NCI-H2196 (cell line): ENCODE measurements at regions not wholly inside any gene's neighbourhood (a gene's known extent, or its start where the extent isn't known, plus 50 kb on each side); places are given as distances from the start of the nearest gene placed in this dataset.
A peak's percentile ranks its signal among the peaks of the same experiment; 100 is the strongest.

Source experiments
- DNase-seq: peaks from one replicate; lab custom pipeline; 2025; ENCODE audit not compliant: unreplicated experiment; lab: John Stamatoyannopoulos, UW

- DNase-seq, result no peak
These were observed 667.3 kb downstream of the PTPRU start for GRCh38 chr1:29903548-29904166.

- DNase-seq, result no peak
These were observed 665.5 kb downstream of the PTPRU start for GRCh38 chr1:29901624-29902325.

GRCh38 chr1:29900712-29901111, 664.4 kb downstream of the PTPRU start:
- no peak for DNase-seq

GRCh38 chr1:29900104-29900679, 663.9 kb downstream of the PTPRU start:
- no peak for DNase-seq

- no peak for DNase-seq
These were observed 660.7 kb downstream of the PTPRU start for GRCh38 chr1:29896791-29897714.

DNA sequence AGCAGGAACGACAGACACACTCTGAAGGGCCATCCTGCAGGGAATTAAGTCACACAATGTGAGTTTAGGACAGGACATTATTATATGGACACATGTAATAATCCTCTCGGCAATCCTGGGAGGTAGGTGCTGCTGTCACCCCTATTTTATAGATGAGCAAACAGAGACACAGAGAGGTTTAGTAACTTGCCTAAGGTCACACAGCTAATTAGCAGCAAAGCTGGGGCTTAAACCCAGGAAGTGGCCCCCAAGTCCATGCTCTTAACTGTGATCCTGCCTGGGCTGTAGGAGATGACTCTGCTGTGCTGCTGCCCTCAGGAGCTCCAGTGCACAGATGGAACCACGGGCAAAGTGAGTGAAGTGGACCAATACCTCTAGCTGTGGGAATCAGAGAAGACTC, 660.0 kb downstream of the PTPRU start:
- no peak for DNase-seq

GRCh38 chr1:29895201-29895600, 658.9 kb downstream of the PTPRU start:
- no peak for DNase-seq

GRCh38 chr1:29894311-29894710, 658.0 kb downstream of the PTPRU start:
- no peak for DNase-seq

GRCh38 chr1:29893806-29894205, 657.5 kb downstream of the PTPRU start:
- no peak for DNase-seq

- DNase-seq, result no peak
These were observed 656.9 kb downstream of the PTPRU start for GRCh38 chr1:29893046-29893723.

DNA sequence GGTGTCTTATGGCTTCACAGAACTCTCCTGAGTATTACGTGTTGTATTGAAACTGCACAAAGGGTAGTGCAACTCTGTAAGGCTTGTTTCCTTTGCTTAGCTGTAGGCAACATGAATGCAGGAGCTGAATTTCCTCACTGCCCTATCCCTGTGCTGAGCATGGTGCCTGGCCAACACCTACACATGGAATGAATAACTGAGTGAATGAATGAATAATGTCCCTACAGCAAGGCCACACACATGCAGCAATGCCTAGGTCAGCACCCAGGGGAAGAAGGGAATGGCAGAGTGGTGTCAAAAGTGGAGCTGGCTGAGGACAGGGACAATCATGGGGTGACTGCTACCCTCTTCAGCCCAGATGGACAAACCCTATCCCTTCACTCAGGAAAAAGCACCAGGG, 655.9 kb downstream of the PTPRU start:
- no peak for DNase-seq

DNA sequence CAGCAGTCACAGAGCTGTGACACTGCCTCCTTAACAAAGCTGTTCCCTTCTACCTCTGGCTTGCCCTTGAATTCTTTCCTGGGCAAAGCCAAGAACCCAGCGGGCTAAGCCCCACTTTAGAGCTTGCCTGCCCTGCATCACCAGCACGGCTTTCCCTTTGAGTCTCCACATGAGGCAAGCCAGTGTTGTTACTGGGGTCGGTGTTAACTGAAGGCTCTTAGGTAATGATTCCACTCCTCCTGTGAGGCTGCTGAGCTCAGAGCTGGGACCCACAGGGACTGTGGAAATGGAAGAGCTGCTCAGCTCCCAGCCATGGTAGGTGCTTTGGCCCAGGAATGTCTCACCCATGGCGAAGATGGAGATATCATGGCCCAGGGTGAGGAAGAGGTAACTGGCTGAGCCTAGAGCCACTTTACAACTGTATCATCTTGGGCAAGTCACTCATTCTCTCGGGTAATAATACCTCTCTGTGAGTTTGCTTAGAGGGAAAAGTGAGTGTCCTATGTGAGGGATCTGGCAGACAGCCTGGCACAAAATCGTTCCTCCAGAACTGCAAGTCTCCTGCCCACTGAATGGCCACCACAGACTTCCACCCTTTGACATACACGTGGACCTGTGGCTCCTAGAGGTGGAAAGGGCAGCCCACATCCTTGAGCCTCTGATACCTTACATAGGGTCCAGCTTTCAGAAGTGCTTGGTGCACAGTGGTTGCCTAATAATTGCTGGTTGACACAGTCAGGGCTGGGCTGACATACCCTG, 654.1 kb downstream of the PTPRU start:
- DNase-seq, result no peak

GRCh38 chr1:29889776-29890175, 653.5 kb downstream of the PTPRU start:
- no peak for DNase-seq

GRCh38 chr1:29884740-29885139, 648.4 kb downstream of the PTPRU start:
- DNase-seq, result no peak

GRCh38 chr1:29883986-29884385, 647.7 kb downstream of the PTPRU start:
- DNase-seq, result no peak

DNA sequence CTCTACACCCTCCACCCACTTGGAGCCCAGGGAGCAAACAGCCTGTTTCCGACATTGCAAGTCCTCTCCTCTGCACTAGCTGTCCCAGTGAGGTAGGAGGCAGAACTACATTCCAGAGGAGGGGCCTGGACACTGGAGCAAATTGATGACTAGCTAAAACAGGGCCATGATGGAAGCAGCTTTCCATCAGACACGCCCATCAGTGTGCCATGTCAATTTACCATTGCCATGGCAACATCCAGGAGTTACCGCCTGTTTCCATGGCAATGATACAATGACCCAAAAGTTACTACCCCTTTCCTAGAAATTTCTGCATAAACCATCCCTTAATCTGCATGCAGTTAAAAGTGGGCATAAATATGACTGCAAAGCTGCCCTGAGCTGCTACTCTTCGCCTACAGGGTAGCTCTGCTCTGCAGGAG, 647.1 kb downstream of the PTPRU start:
- no peak for DNase-seq

GRCh38 chr1:29880556-29880955, 644.2 kb downstream of the PTPRU start:
- DNase-seq, result peak; percentile 7

- DNase-seq, result no peak
These were observed 642.9 kb downstream of the PTPRU start for GRCh38 chr1:29879217-29879616.

DNA sequence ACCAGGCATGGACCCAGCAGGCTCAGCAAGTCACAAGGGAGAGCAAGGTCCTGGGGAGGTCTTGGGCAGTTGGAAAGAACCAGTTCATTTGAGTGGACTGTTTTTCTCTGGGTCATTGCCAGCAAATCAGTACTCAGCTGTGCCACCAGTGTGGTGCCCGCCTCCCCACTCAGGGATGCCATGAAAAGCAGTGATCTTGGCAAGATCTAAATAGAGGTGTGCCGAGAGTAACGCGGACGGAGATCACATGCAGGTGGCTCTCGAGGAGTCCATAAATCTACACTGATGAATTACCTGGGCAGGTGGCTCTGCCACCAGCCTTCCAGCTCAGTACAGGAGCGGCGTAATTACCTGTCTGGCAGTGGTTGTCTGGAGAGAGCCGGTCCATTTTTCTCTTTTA, 642.2 kb downstream of the PTPRU start:
- DNase-seq, result peak; percentile 53

DNA sequence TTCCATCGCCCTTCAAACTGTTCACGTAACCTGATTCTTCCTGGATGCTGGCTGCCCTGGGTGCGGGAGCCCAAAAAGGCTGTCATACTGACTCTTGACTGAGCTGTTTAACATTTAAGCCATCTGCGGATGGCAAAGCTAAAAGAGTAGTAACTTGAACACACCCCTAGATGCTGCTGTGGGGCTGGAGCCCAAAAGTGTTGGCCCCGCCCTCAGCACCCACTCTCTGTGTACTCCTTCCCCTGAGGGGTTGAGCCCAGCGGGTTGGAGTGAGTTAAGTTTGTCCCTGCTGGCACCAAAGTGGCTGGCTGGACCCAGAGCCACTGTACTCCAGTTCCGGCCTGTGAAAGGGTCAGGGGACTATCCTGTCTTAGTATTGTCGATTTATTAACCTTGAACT, 640.6 kb downstream of the PTPRU start:
- no peak for DNase-seq
